ENCODE measurements at regions not wholly inside any gene's neighbourhood (a gene's known extent, or its start where the extent isn't known, plus 50 kb on each side); places are given as distances from the start of the nearest gene placed in this dataset.

DNA sequence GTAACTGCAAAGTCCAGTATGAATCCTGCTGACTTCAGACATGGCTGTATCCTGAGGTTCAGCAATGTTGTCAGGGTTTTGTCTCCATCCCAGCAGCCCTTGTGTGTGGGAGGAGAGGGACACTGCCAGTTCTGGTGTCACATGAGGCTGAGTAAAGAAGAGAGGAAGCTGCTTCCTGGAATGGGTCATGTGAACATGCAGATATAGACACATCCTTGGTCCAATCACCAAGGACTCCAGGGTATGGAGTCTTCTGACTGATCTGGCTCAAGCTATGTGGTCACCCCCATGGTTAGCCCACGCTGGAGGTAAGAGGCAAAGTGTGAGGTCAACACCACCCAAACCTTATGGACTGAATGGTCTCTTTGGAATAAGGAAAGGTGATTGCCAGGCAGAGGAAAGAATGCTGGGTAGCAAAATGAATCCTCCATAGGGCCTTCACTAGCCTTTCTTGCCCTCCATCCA is 134.4 kb upstream of the SLC1A4 start:
- no peak for DNase-seq (ENCODE audit: low read depth in 2 of 2)

DNA sequence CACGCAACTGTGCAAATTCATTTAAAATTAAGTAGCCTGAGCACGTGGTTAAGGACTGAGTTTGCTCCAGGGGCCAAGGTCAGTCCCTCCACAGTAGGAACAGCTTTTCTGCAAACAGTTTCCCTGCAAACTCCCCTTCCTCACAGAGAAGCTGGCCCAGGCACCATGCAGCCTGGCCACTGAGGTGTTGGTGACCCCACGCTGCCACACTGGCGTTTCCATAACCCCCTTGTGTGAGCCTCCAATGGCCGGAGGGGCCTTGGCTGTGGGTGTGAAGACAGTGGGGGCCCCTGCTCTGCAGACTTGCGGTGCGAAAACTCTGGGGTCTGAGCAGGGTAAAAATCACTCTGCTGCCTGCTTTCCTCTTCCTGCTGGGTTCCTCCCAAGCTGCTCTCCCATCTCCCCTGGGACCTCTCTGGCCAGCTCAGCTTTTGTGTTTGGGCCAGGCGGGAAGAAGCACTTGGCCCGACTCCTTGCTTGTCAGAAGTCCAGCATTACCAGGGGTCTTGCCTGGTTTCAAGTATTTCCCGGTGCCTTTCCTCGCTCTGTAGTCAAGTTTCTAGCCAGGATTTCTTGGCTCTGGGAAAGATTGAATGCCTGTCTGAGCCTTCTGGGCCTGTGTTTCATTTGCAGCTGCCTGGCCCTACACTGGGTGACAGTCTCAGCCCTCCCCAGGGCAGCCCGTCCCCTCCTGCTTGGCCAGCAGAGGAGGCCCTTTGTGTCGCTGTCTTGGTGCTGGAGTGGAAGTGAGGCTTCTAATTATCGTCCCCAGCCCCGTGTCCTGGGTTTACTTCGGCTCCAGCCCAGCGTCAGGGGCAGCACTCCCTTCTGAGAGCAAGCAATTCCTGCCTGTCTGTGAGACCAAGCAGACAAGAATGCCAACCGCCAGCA is 131.4 kb upstream of the SLC1A4 start:
- DNase-seq (ENCODE audit: low read depth in 2 of 2) = peak; percentile 75 to 80

DNA sequence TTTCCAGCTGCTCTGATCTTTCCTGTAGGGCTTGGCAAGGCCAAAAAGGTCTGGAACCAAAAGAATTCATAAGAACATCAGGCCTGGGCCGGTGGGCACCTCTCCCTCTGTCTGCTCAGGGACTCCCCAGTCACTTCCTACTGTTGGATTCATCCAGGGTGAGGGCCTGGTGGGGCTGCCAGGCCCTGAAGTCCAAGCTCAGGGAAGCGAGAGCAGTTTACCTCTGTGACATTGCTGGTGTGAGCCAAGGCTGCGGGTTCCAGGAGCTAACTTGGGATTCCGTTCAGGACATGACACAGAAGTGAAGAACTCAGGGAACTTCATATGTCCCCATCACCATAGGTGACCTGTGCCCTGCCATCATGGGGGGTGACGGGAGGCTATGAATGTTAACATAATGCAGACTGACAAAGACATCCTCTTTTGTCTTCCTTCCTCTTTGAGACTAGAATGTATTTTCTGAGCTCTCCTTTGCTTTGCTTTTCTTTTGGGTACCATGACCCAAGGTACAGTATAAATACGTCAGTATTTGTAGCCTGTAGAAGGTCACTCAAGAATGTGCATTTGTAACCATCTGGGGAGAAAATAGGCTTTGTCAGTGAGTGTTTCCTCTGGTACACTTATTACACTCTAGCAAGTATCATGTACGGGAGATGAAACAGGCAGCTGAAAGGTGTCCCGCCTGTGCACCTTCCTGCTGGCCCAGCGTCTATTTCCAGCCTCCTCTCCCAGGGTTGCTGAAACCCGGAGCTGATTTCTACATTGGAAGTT is 130.5 kb upstream of the SLC1A4 start:
- no peak for DNase-seq (ENCODE audit: low read depth in 2 of 2)

DNA sequence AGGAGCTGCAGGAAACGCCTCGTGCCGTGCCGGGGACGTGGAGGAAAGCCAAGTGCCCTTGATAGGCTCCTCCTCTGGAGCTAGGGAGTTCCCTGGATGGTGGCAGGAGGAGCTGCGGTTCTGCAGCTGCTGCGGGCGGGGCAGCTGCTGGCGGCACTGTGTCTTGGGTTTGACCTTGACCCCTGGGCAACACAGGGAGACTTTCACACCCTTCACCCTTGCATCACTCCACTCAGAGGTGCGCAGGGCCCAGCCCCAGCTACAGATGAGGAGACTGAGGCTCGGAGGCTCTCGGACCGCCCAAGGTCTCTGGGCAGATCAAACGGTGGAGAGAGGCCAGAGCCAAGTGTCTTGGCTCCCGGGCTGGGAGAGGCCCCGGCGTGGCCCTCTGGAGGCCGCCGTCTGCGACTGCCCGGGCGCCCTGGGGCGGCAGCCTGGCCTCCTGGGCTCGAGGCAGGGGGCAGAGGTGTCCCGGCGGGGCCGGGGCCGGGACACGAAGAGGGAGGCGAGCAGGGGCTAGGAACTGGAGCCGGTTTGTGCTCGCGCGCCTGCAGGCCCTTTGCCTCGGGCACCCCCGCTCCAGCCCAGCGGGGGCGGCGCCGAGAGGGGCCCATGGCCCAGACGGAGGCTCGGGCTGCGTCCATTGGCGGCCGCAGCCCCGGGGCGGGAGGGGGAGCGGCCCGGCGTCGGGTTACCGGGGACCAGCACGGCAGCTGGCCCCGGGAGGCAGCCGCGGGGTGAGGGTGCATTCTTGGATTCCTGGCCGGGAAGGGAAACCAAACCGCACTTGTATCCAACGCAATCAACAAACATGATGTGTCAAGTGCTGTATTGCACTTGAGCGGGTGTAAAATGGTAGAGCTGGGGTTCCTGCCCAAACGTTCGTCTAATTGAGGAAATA is 129.6 kb upstream of the SLC1A4 start:
- peak; percentile 82 to 85 for DNase-seq (ENCODE audit: low read depth in 2 of 2)

DNA sequence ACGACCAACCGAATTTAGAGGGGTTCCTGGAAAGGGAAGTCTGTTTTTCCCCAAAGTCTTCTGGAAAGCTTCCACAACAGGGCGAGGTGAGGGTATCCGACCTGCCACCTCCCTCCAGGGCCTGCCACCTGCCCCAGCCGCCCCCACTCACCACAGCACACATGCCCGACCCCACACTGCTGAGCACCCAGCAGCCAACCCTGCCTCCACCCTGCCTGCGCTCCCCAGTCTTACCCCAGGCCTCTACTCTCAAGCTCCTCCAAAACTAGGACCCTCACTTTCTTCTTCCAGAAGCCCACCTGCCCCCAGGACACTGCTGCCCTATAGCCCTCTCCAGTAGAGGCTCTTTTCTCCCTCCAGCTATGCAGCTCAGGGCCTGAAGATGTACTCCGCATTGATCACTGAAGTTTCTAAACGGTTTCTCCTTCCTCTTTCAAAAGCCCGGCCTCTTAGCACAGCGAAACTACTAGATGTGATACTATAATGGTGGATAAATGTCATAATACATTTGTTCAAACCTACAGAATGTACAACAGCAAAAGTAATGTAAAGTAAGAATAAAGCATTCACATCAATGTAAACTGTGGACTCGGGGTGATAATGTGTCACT is 128.8 kb upstream of the SLC1A4 start:
- DNase-seq (ENCODE audit: low read depth in 2 of 2) = no peak

DNA sequence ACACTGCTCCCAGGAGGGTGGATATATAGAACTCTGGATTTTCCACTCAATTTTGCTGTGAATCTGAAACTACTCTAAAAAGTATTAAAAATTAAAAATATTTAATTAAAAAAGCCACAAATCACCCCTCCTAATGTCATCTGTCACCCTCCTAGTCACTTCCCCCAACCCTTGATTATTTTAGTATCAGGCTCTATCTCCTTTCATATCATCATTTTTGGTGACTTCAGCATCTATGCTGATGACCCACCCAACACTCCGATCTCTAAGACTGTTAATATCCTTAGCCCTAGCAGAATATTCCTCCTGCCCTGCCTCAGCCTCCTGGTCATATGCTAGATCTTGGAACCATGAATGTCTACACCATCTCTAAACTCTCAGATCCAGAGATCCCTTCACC is 128.3 kb upstream of the SLC1A4 start:
- no peak for DNase-seq (ENCODE audit: low read depth in 2 of 2)

DNA sequence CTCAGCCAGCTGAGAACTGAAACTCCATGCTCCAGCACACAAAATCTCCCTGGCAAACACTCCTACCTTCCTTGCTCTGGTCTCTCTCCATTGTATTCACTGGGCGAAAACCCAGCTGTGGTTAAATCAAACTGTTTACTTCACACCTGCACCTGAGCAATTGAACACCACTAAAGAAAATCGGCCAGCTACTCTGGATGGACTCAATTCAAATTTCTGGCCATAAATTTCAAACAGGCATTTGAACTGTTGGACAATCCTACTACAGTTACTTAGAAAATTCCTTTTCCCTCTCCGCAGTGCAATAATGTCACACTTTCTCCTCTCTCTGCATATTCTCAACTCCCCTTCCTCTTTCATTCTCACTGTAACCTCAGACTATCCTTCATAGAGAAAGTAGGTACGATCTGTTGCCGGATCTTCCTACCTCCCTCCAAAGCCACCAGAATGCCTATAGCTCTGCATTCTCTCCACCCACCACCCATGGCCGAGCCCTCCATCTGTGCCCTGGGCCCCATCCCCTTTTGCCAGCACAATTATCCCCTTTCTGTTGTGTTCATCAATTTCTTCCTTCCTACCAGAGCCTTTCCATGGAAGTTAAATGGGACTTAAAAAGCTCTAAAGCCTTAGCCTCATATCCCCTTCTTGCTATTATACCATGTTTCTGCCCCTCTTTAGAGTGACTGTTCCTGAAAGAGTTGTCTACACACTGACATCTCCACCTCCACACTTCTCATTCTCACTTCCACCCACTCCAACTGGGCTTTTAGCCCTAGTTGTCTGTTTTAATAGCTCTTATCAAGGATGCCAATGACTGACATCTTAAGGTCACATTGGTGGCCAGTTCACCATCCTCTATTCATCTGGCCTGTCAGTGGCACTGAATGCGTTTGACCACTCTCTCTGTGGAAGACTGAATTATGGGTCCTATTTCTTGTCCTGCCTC is 127.5 kb upstream of the SLC1A4 start:
- DNase-seq (ENCODE audit: low read depth in 2 of 2) = no peak

DNA sequence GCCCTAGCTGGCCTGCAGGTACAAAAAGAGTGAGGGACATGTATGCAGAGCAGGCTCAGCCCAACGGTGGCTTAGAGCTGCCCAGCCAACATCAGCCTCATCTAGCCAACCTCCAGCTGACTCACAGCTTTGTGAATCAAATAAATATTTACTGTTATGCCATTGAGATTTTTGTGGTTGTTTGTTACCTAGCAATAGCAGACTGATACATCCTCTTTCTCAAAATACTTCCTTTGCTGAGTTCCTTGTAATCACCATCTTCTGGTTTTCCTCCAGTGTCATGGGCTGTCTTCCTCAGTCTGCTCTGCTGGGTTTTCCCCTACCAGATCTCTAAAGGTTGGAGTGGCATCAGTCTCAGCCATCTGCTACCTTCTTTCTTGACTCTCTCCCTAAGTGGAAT is 126.6 kb upstream of the SLC1A4 start:
- DNase-seq (ENCODE audit: low read depth in 2 of 2) = no peak

DNA sequence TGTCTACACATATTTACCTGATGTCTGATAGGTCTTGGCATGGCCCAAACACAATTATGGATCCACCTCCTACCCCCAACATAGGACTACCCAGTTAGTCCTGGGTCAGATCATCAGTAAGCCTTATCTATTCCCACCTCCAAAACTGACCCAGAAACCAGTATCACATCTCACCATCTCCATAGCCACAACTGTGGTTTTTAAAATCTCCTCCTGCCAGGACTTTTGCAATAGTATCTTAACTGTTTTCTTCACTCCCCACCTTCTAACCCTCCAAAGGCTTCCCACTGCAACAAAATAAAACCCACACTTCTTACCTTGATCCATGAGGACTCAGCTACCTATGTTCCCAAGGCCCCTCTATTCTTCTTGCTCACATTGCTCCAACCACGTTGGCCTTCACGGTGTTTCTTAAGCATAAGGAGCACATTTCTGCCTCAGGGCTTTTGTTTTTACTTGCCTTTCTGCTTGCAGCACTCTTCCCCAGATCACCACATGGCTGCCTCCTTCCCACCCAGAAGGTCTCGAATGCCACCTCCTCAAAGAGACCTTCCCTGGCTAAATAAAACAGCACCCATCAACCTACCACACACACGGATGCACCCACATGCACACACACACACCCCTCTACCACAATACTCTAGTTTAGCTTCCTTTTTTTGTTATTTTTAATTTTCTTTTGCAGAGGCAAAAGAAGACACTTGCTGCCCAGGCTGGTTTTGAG is 125.9 kb upstream of the SLC1A4 start:
- no peak for DNase-seq (ENCODE audit: low read depth in 2 of 2)

DNA sequence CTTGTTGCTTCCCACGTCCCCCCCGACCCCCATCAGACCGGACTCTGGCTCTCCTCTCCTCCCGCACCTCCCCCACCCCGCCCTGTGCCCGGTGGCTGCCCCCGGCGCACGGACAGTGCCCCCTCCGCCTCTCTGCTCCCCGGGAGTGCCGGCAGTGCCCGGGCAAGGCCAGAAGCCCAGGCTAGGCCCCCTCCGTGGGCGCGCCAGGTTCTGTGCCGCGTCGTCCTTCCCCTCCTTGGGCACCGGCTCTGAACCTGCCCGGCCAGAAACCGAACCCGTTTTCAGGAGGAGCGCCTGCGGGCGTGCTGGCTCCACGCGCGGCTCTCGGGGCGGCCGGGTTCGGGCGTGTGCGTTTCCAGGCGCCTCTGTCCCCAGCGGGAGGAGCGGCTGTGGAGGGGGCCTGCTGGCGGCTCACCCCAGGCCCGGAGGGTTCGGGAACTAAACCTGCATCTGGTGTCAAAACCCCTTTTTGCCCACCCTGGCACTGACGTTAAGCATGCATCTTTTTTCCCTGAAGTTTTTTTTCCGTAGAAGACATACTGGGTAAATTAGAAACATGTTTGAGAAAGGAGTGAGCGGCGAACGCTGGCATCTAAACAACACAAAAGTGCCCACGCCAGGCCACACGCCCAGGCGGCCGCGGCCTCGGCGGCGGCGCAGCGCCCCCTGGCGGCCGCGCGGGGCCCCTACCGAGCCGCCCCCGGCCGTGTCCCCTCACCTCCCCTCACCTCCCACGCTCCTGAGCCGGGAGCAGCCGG is 123.9 kb upstream of the SLC1A4 start:
- DNase-seq (ENCODE audit: low read depth in 2 of 2) = no peak

DNA sequence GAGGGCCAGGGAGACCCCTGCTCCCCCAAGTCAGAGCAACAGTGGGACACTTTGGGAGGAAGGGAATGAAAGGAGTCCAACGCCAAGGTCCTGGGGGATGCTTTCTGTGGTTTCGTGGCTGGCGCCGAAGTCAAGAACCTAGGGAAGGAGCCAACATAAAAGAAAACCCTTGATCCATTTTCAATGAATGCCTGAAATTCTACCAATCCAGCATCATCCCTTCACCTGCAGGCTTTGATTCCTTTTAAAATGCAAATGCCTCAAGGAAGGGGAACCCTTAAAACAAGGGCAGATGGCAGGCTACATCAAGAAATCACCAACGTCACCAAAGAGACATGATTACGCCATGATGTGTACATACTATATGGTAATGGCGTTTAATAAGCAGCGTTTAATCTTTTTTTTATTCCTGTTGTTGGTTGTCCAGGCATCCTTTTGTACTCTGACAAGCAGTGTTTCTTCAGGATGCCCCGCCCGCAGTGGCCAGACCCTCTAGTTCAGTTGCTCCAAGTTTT is 123.3 kb upstream of the SLC1A4 start:
- no peak for DNase-seq (ENCODE audit: low read depth in 2 of 2)

DNA sequence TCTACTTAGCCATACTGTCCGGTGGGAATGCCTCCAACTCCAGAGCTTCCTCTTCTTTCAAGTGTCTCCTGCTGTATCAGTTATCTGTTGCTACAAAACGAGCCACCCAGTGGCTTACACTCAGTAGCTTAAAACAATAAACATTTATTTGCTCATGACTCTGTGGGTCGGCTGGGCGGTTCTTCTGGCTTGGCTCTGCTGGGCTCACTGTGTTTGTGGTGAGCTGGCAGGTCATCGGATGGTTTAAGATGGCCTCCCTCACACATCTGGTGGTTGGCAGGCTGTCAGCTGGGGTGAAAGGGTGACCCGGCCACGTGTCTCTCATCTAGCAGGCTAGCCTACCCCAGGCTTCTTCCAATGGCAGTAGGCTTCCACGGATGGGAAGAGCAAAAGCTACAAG is 122.4 kb upstream of the SLC1A4 start:
- DNase-seq (ENCODE audit: low read depth in 2 of 2) = no peak

DNA sequence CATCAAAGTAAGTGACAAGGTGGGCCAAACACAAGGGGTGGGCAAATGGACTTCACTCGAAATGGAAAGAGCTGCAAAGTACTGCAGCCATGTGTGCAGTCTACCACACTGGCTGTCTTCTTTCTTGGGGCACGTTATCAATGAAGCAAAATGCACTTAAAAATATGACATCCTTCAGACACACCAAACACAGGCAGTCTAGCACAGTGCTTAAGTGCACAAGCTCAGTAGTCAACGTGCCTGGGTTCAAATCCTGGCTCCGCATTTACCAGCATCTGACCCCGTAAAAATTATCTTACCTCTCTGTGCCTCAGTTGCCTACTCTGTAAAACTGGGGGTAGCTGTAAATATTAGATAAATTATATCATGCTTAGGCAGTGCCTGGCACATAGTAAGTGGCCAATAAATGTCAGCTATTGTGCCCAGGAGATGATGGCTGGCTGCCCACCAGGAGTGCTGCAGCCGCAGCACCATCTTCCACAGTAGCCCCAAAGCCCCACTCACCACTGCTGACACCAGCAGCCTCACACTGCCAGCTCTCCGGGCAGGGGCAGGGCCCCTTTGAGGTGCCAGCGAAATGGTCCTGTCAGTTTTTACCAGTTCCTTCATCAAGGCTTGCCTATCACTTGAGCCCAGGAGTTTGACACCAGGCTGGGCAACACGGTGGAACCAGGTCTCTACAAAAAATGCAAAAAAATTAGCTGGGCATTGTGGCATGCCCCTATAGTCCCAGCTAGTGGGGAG is 121.8 kb upstream of the SLC1A4 start:
- DNase-seq (ENCODE audit: low read depth in 2 of 2) = no peak

DNA sequence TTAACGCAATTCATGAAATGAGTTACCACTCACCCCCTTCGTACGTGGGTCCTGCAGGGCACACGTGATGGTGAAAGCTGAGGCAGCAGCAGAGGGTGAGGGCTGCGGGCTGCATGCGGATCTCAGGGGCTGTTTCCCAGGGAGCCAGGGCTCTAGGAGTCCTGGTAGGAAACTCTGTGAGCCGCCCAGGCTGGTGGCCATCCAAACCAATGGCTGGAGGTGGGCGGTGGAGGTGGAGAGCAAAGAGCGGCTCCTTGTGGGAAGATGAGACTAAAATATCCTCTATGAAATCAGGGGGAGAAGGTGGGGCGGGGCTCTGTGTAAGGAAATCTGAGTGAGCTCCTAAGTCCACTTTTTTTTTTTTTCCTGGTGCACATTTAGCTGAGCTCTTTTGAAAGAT is 120.1 kb upstream of the SLC1A4 start:
- no peak for DNase-seq (ENCODE audit: low read depth in 2 of 2)

DNA sequence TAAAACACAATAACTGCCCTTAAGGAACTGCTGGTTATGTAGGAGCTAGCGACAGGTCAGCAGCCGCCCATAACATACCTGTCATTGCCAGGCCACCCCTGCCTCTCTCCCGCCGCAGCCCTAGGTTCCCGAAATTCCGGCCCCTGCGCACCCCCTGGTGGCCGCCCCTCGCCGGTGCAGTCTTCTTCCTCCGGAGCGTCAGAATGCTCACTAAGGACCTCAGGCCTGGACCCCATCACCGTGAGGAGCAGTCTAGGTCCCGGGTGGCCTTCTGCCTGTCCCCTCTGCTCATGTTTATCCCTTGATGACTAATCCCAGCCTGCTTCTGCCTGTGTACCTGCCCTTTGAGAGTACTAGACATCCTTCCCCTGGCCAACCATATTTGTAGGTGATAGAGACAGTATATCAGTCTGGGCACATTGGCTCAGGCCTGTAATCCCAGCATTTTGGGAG is 115.7 kb upstream of the SLC1A4 start:
- DNase-seq (ENCODE audit: low read depth in 2 of 2) = no peak

DNA sequence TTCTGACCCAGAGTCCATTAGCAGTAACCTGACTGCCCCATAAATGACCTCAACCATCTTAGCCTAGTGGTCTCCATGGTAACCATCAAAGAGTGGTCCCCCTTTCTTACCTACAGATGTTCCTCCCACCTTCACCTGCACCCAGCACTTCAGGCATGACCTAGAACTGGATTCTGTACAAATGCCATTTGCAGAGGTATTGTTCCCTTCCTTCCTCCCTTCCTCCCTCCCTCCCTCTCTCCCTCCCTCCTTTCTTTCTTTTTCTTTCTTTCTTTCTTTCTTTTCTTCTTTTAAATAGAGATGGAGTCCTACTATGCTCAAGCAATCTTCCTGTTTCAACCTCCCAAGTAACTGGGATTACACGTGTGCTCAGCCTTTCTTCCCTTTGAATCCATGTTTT is 114.6 kb upstream of the SLC1A4 start:
- DNase-seq (ENCODE audit: low read depth in 2 of 2) = no peak

DNA sequence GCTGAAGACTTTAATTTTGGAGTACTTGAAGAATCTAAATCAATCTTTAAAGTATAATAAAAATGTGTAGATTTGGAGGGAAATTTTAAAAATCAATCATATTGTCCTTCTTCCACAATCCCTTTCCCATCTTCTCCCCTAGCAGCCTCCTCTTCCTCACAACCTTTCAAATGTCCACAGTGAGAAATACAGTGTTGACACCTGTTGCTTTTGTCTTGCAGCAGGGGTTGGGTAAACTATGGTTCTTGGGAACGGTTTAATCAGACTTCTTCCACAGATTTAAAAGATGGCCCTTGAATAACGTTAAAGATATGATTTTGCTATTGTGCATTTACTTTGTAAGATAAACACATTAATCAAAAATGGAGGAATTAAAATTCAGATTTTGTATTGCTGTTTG is 113.8 kb upstream of the SLC1A4 start:
- DNase-seq (ENCODE audit: low read depth in 2 of 2) = no peak

DNA sequence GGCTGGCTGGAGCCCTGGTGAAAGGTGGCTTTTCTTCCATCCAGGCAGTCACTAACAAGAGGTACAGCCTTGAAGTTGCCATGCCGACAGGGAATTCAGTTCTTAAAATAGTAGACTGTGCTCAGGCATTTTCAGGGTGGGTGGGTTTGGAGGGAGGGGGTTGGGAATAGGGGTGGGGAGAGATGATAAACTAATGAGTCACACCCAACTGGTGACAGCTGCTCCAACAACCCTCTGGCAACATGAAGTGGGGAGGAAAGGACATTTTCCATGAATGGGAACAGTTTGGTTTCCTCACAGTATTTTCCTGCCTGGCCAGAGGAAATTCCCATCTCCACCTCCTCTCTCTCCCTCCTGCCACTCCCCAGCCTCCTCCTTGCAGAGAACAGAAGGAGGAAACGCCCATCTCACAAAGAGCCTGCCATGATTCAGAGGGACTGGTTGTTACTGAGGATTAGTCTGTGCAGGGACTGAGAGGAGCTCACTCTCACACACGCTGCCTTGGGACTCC is 113.0 kb upstream of the SLC1A4 start:
- peak; percentile 56 to 60 for DNase-seq (ENCODE audit: low read depth in 2 of 2)

Data from fibroblast of skin of left biceps (primary cell).